Lower lobe of right lung (tissue), 2 donors: ENCODE measurements at regions not wholly inside any gene's neighbourhood (a gene's known extent, or its start where the extent isn't known, plus 50 kb on each side); places are given as distances from the start of the nearest gene placed in this dataset.
"Not testable (repeated sequence)": the region's sequence is repeated elsewhere in the genome, so short reads cannot be mapped to it uniquely, and the experiment has no call there.

Experiments
- ATAC-seq, 2 donors: fragments of 200-7000 bp; cut with Tn5 transposase; one replicate each; pipeline ENCODE4 v1.9.1; 2020 to 2022; ENCODE audit warnings: mild to moderate bottlenecking in 2 of 2, moderate library complexity in 2 of 2
- DNase-seq: peaks from one replicate; pipeline ENCODE4 v3.0.0-alpha.2; 2020
- H3K27ac ChIP-seq: fragments of 200-600 bp; one replicate; pipeline ENCODE4 v1.8.0; 2022
- H3K27me3 ChIP-seq: fragments of 200-600 bp; one replicate; pipeline ENCODE4 v1.8.0; 2022; ENCODE audit warnings: low read depth
- H3K36me3 ChIP-seq: fragments of 200-600 bp; one replicate; pipeline ENCODE4 v1.8.0; 2022; ENCODE audit warnings: mild to moderate bottlenecking
- H3K4me1 ChIP-seq: fragments of 200-600 bp; one replicate; pipeline ENCODE4 v1.8.0; 2022
- H3K4me3 ChIP-seq: fragments of 200-600 bp; one replicate; pipeline ENCODE4 v1.8.0; 2022; ENCODE audit warnings: mild to moderate bottlenecking
- H3K9me3 ChIP-seq: fragments of 200-600 bp; one replicate; pipeline ENCODE4 v1.8.0; 2022
- CTCF ChIP-seq: fragments of 200-600 bp; IDR thresholded peaks from one replicate; pipeline ENCODE4 v1.8.0; 2022; ENCODE audit warnings: antibody characterized with exemption, mild to moderate bottlenecking
- intact Hi-C: fragments of 100-400 bp; cut with DNase I; formaldehyde crosslinking; loops from one replicate; pipeline ENCODE4 v1.11.0; 2022
- donor health status: DM: no; HTN: yes; CAD: no; lungs with severe emphysema.

GRCh38 chr10:16242859-16243613 lies 193.8 kb upstream of the PTER start:
- intact Hi-C loops, result no loop called here
- H3K36me3 ChIP-seq, result no peaks in the 10 kb centered on the region
- TF ChIP-seq CTCF, result no peak
- no peak overlapping the region for H3K27ac ChIP-seq
- H3K9me3 ChIP-seq, result no peaks in the 10 kb centered on the region
- no peak overlapping the region for H3K4me3 ChIP-seq
- no peaks in the 10 kb centered on the region for H3K27me3 ChIP-seq
- no peak for ATAC-seq
- no peak for DNase-seq
- H3K4me1 ChIP-seq, result no peaks in the 10 kb centered on the region

GRCh38 chr10:16250136-16250535 lies 186.7 kb upstream of the PTER start:
- ATAC-seq, H3K4me1 ChIP-seq, H3K27me3 ChIP-seq, intact Hi-C loops, H3K36me3 ChIP-seq, H3K4me3 ChIP-seq, DNase-seq, H3K9me3 ChIP-seq, H3K27ac ChIP-seq: not testable (repeated sequence)

DNA sequence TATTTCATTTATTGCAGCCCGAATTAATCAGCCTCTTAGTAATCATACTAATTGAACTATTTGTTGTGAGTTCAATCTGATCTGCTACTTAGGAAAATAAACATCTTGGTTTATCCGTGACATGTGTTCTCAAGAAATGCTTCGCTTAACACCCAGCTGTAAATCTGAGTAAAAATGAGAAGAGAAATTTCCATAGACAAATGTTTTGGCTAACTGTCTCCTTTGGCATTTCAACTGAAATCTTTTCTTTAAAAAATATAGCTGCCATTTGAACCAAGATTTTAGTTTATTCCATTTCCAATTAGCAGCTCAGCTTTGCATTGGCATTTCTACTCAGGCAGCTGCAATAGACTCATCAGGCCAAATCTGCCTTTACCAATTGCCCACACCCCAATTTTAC lies 180.5 kb upstream of the PTER start:
- no peaks in the 10 kb centered on the region for H3K27me3 ChIP-seq
- ATAC-seq (no peak), DNase-seq (no peak)
- no peaks in the 10 kb centered on the region for H3K9me3 ChIP-seq
- intact Hi-C loops, result no loop called here
- no peaks in the 10 kb centered on the region for H3K36me3 ChIP-seq
- no peak for TF ChIP-seq CTCF
- no peak overlapping the region for H3K27ac ChIP-seq
- H3K4me1 ChIP-seq, result no peaks in the 10 kb centered on the region
- no peak overlapping the region for H3K4me3 ChIP-seq

DNA sequence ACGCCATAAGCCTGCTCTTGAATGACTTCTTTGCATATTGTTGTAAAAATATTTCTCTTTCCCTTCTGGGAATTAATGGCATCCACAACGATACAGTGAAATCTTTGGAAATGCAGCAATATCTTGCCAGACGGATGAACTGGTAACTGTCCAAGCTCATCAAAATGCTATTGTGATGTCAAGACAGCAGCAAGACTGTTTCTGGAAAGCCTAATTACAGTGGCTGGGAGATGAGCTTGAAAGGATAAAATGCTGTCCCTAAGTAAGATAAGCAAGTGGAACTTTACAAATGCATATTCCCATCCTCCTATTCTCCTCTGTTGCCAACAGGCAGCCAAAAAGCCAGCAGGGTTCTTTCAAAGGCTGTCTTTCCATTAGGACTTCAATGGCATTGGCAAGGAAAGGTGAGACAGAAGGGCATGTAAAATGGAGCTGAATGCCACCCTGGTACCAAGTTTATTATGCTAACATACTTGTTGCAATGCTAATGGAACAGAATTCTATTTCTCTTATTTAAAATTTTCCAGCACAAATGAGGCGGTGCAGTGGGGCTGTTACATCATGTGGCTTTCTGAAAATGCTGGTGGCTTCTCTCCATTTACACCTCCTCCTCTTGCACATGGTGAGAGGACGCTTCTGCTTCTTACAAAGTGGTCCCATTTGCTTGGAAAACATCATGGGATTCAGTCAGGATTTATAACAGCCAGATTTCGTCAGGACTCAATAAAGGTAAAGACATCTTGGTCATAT lies 178.3 kb upstream of the PTER start:
- intact Hi-C loops, result no loop called here

DNA sequence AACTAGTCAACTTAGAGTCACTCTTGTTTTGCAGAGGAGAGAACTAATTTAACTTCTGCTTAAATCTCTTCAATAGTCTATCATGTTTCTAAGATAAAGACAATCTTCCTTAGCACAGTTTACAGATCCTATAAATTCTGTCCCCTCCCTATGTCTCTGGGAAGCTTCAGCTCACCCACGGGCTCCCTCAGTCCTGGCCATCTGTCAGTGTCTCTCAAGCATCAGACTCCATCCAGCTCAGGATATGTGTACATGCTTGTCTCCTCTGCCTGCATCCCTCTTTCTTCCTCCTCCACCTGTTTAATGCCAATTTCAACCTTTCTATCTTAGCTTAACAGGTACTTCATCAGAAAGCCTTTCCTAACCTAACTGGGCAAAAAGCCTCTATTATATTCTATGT lies 177.1 kb upstream of the PTER start:
- TF ChIP-seq CTCF, result no peak
- Histone ChIP-seq H3K27me3 (no peaks in the 10 kb centered on the region), H3K9me3 (no peaks in the 10 kb centered on the region), H3K27ac (no peak overlapping the region), H3K4me1 (no peaks in the 10 kb centered on the region), H3K36me3 (no peaks in the 10 kb centered on the region), H3K4me3 (no peak overlapping the region)
- intact Hi-C loops, result no loop called here
- ATAC-seq (no peak), DNase-seq (no peak)

More for the DNA sequence above, 178.3 kb upstream of the PTER start:
- ATAC-seq (no peak), DNase-seq (no peak)
- Histone ChIP-seq H3K27me3 (no peaks in the 10 kb centered on the region), H3K9me3 (no peaks in the 10 kb centered on the region), H3K27ac (no peak overlapping the region), H3K4me3 (no peak overlapping the region), H3K36me3 (no peaks in the 10 kb centered on the region), H3K4me1 (no peaks in the 10 kb centered on the region)
- no peak for TF ChIP-seq CTCF

DNA sequence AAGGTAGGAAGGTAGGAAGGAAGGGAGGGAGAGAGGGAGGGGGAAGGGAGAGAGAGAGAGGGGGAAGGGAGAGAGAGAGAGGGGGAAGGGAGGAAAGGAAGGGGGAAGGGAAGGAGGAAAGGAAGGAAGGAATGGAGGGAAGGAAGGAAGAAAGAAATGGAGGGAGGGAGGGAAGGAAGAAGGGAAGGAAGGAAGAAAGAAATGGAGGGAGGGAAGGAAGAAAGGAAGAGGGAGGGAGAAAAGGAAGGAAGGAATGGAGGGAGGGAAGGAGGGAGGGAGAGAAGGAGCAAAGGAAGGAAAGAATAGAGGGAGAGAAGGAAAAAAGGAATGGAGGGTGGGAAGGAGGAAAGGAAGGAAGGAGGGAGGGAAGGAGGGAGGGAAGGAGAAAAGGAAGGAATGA lies 176.4 kb upstream of the PTER start:
- no peak overlapping the region for H3K4me3 ChIP-seq
- intact Hi-C loops, result no loop called here
- H3K4me1 ChIP-seq, result no peaks in the 10 kb centered on the region
- H3K36me3 ChIP-seq, result no peaks in the 10 kb centered on the region
- H3K27ac ChIP-seq, result no peak overlapping the region
- DNase-seq (no peak), ATAC-seq (no peak)
- TF ChIP-seq CTCF, result no peak
- H3K9me3 ChIP-seq, result no peaks in the 10 kb centered on the region
- H3K27me3 ChIP-seq, result no peaks in the 10 kb centered on the region
